ENCODE measurements at regions not wholly inside any gene's neighbourhood (a gene's known extent, or its start where the extent isn't known, plus 50 kb on each side); places are given as distances from the start of the nearest gene placed in this dataset.

GRCh38 chr12:95412482-95413311, 61.3 kb upstream of the METAP2 start:
- DNase-seq = no peak

- no peak for DNase-seq
Measured at GRCh38 chr12:95413576-95413975, 60.4 kb upstream of the METAP2 start.

GRCh38 chr12:95415451-95415850, 58.5 kb upstream of the METAP2 start:
- no peak for DNase-seq

- DNase-seq = no peak
Measured at GRCh38 chr12:95416111-95416636, 57.8 kb upstream of the METAP2 start.

GRCh38 chr12:95417372-95417771, 56.6 kb upstream of the METAP2 start:
- no peak for DNase-seq

GRCh38 chr12:95418142-95418541, 55.8 kb upstream of the METAP2 start:
- DNase-seq = no peak

Data from hindlimb muscle (tissue), 1 donor.